Limb (tissue), 2 donors: ENCODE measurements at regions not wholly inside any gene's neighbourhood (a gene's known extent, or its start where the extent isn't known, plus 50 kb on each side); places are given as distances from the start of the nearest gene placed in this dataset.
"Not testable (repeated sequence)": the region's sequence is repeated elsewhere in the genome, so short reads cannot be mapped to it uniquely, and the experiment has no call there.

Experiments used
- DNase-seq, 2 donors: peaks; one replicate each; pipeline ENCODE4 v3.0.0-alpha.2; 2016; ENCODE audit errors: extremely low spot score in 2 of 2

DNA sequence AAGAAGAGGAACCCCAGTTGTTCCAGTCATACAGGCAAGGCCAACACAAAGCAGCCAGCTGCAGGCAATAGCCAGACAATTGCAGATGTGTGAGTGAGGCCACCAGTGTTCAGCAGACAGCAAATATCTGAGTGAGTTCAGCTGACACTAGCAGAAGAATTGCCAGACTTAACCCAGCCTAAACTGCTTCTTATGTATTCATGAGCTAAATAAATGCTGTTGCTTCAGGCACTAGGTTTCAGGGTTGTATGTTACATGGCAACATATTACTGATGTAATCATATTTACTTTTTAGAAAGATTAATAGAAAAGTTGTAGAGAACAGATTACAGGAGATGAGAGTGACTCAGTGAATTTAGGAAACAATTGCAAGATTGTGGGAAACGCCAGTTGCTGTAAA is 129.8 kb upstream of the CHODL start:
- peak in 1 of 2 donors; percentile 24 for DNase-seq

GRCh38 chr21:18104802-18105201 is 139.8 kb upstream of the CHODL start:
- peak in 1 of 2 donors; percentile 13 for DNase-seq

- DNase-seq, result not testable (repeated sequence)
Observed at GRCh38 chr21:18096413-18096812, 148.2 kb upstream of the CHODL start.

GRCh38 chr21:18089786-18090185 is 154.8 kb upstream of the CHODL start:
- DNase-seq, result no peak

DNA sequence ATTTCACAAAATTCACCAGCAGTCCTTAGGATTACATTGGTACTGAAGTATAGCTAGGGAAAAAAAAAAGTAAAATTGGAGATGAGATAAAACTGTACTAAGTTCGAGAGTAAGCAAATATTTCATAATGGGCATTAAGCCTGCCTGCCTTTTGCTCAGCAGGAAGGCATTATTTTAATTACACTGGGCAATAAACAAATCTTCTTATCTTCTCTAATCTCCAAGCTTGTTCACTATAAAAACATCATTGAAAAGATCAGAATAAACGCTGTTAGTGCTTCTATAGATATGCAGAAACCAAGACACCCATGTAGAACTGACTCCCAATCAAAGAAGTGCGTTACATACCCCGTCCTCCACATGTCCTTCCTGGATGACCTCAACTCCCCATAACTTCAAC is 174.2 kb upstream of the CHODL start:
- DNase-seq, result no peak

DNA sequence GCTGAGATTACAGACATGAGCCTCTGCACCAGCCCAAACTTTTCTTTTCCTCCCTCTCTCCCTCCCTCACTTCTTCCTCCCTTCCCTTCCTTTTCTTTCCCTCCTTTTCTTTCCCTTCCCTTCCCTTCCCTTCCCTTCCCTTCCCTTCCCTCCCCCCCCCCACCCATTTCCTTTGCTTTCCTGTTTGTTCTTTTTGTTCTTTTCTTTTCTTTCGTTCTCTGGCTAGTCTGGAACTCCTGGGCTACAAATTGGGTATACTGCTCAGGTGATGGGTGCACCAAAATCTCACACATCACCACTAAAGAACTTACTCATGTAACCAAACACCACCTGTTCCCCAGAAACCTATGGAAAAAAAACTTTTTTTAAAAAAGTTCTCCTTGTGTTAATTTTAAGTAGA is 174.8 kb upstream of the CHODL start:
- no peak for DNase-seq

GRCh38 chr21:18060402-18060801 is 184.2 kb upstream of the CHODL start:
- no peak for DNase-seq

DNA sequence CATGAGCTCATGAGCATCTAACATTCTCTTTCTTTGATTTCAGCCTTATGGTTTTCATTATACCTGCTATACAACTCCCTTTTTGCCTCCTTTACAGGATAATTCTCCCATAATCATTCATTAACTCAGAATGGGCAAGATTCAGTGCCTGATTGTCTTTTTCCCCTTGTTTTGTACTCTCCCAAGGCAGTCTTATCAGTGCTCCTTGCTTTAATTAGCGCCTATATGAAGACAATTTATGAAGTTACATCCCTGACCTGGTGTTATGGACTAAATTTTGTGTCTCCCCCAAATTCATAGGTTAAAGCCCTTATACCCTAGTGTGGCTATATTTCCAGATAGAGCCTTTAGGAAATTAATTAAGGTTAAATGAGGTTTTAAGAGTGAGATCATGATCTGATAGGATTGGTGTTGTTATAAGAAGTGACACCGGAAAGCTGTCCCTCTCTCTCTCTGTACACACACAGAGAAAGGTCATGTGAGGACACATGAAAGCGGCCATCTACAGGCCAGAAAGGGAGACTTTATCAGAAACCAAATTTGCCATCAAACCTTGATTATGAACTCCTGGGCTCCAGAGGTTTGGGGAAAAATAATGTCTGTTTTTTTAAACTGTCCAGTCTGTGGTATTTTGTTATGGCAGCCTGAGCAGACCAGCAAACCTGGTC is 185.8 kb upstream of the CHODL start:
- no peak for DNase-seq

DNA sequence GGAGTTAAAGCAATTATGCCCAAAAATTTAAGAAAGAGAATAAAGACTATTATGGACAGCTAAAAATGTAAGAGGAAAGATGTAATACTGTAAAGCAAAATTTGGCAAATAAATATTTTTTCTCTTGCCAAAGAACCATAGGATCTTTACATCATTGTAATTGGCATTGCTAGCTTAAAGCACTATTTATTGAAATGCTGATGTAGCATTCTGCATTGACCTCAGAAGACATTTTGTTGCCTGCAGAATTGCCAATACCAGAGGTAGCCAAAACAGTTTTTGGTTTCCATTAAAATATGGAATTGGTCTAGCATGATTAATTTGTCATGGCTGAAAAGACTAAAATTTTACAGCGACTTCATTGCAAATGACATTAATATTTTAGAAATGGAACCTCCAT is 191.5 kb upstream of the CHODL start:
- no peak for DNase-seq

GRCh38 chr21:18049461-18049860 is 195.2 kb upstream of the CHODL start:
- no peak for DNase-seq

GRCh38 chr21:18041012-18041411 is 203.6 kb upstream of the CHODL start:
- peak in 1 of 2 donors; percentile 18 for DNase-seq

DNA sequence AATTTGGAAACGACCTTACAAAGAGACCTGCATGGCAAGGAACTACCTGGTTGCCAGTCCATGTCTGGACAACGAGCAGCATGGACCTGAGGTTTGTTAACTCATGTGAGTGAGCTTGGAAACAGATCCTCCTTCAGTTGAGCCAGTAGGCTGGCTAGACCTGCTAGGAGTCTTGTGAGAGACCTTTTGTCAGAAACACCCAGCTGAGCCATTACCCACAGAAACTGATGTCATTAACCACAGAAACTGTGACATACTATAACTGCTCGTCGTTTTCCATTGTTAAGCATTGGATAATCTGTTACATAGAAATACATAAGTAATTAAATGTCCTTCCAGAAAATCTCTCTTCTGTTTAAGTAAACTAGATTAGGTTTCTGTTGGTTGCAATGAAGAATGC is 211.1 kb upstream of the C21orf91 start:
- no peak for DNase-seq

GRCh38 chr21:18026359-18026758 is 207.2 kb upstream of the C21orf91 start:
- DNase-seq, result no peak

DNA sequence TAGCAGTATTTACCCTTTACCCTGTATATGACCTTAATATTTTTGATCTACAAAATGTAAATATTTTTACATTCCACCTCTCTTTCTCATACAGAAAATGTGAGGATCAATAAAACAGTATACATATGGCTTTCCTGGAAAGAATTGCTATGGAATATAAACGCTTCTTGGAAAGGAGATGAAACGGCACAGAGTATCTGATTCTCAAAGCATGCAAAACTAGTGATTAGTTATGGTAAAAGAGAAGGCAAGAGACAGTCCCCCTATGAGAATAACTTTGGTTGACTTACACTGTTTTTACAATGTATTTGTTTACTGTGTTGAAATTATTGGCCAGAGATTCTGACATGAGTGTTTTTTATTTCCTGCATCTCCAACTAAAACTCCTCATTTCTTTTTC is 204.6 kb upstream of the C21orf91 start:
- peak in 1 of 2 donors; percentile 9 for DNase-seq

DNA sequence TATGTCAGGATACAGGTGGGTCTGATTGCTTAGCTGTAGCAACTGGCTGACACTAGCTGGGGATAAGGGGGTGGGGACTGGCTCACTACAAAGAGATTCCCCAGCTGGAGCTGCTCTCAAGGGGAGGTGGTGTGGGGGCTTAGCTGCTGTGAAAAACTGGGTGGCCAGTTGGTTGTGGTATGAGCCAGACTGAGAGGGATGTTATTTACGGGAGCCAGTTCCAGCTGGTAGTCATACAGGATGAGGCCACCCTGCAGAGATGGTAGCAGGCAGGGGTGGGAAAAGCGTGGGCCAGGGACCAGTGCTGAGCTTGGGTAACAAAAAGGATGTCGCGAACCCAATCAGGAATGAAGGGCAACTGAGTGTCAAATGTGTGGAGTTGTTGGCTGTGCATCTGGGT is 204.0 kb upstream of the C21orf91 start:
- DNase-seq, result peak; percentile 23 to 38

DNA sequence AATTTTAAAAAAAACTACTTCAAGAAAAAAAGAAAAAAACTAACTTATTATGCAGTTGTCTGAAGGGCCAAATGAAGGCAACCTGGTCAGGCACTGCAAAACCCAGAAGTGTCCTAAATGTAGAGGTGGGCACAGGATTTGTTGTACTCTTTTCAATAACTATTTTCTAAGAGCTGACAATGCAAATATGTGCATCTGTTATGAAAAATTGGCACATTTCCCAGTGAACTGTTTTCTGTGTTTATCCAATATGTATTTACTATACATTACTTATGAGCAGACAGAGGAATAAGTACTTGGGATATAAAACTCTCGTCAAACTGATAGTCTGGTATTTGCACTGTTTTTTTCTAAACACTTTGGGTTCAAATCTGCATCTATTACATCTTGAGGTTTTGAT is 188.0 kb upstream of the C21orf91 start:
- DNase-seq, result peak in 1 of 2 donors; percentile 38

DNA sequence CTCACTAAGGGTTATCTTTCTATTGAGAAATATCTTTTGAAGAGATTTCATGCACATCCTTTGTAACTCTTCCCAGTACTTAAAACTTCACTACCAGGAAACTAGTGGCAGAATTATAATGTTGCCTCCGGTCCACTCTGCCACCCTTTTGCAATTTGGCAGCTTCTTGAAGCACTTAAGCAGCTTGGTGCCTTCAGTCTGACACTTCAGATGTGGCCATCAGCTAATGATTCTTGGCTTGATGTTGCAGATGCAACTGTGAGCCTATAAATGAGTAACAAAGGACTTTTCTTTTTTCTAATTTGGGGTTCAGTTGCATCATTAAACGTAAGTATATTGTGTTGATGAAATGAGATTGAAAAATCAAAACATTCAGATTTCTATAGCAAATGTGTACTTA is 187.5 kb upstream of the C21orf91 start:
- DNase-seq, result no peak

- no peak for DNase-seq
Observed at GRCh38 chr21:18002393-18002792, 183.2 kb upstream of the C21orf91 start.

DNA sequence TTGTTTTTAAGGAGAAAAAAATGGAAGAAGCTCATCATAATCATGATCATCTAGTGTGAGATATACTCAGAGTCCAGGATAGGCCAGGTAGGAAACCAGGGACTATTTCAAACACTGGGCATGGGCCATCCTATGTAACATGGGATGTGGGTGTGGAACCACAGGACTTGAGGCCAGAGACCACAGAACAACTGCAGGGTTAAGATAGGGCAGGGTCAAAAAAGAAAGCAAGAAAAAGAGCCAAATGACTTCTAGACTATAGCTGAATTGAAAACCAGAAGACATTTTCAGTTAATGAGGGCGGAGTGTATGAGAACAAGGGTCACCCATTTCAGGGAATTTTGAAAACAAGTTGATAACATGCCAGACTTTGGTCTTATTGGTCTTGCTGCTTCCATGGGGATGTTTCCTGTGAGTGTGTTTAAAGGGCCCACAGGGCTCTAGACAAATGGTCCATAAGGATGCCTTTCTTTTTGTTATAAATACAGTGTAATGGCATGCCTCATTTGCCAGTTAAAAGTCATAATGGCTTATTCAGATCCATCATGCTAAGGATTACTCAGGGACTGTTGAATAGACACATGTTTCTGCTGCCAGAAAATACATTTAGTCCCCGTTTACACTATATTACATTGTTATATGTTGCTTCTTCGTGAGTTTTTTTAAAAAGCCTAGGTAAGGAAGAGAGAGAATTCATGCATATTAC is 182.0 kb upstream of the C21orf91 start:
- peak in 1 of 2 donors; percentile 27 for DNase-seq

DNA sequence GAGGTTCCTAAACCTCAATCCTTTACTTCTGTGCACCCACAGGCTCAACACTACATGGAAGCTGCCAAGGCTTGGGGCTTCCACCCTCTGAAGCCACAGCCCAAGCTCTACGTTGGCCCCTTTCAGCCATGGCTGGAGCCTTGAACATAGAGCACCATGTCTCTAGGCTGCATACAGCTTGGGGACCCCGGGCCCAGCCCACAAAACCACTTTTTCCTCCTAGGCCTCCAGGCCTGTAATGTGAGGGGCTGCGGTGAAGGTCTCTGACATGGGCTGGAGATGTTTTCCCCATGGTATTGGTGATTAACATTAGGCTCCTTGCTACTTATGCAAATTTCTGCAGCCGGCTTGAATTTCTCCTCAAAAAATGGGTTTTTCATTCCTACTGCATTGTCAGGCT is 179.4 kb upstream of the C21orf91 start:
- DNase-seq, result not testable (repeated sequence)

- no peak for DNase-seq
Observed at GRCh38 chr21:17989780-17990179, 170.6 kb upstream of the C21orf91 start.

DNA sequence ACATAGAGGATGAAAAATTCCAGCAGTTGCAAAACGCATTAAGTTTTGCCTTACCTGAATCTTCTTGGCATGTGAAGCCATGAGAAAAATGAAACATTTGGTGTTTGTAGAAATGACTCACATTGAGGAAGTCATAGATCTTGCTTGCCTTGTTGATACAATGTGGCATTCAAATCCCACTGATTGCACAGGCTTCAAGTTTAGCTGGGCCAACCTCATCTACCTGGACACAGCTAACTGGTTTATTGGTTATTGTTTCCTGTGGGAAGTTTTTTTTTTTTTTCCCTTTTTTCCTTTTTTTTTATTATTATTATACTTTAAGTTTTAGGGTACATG is 168.9 kb upstream of the C21orf91 start:
- no peak for DNase-seq

- peak in 1 of 2 donors; percentile 58 for DNase-seq
Observed at GRCh38 chr21:17987382-17988101, 168.4 kb upstream of the C21orf91 start.
